ENCODE measurements at regions not wholly inside any gene's neighbourhood (a gene's known extent, or its start where the extent isn't known, plus 50 kb on each side); places are given as distances from the start of the nearest gene placed in this dataset.

DNA sequence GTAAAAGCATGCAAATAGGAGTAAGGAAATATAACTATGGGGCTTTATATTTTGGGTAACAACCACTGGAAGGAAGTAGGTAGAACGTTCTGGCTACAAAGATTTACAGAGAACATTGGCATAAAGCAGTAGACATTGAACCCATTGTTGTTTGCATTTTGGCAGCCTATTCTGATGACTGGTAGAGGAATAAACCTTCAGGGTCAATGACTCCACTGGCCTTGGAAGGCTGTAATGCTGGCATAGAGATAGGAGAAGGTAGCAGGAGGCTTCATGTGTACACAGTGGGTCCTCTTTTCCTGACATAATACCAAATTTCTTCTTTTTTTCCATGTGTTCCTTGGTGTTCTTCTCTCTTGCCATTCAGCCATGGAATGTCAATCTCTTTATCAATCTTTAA is 462.8 kb upstream of the ZNF462 start:
- no peak overlapping the region for H3K4me3 Mint-ChIP-seq
- no peak overlapping the region for H3K27ac Mint-ChIP-seq

GRCh38 chr9:106400950-106401349 is 462.0 kb upstream of the ZNF462 start:
- Histone ChIP-seq H3K4me2 (no peak overlapping the region), H3K9me3 (ENCODE audit: low read depth) (no peaks in the 10 kb centered on the region), H4K20me1 (ENCODE audit: low read depth) (no peaks in the 10 kb centered on the region), H2AFZ (replicated peaks) (no peak overlapping the region), H3K4me3 (no peak overlapping the region), H3K36me3 (no peaks in the 10 kb centered on the region), H3K27me3 (no peaks in the 10 kb centered on the region), H3K9ac (no peak overlapping the region), H3F3A (ENCODE audit: low read depth) (no peaks in the 10 kb centered on the region), H3K27ac (no peak overlapping the region), H3K4me1 (peaks cover 9% of the 10 kb centered on the region), H3K79me2 (ENCODE audit: low read depth) (no peaks in the 10 kb centered on the region)
- DNase-seq (ENCODE audit: low spot score), result no peak
- Mint-ChIP-seq H3K4me3 (no peak overlapping the region), H3K27ac (no peak overlapping the region), H3K9me3 (no peaks in the 10 kb centered on the region), H3K27me3 (ENCODE audit: insufficient read depth, low read depth) (no peaks in the 10 kb centered on the region), H3K36me3 (no peaks in the 10 kb centered on the region), H3K4me1 (peaks cover 7% of the 10 kb centered on the region)
- TF ChIP-seq EZH2 (IDR thresholded peaks at IDR 0.05) (no peak), CTCF (IDR thresholded peaks at IDR 0.05) (no peak), EZH2phosphoT487 (IDR thresholded peaks at IDR 0.05) (no peak)

More for the DNA sequence above, 462.8 kb upstream of the ZNF462 start:
- Histone ChIP-seq H3F3A (ENCODE audit: low read depth) (no peaks in the 10 kb centered on the region), H3K9me3 (ENCODE audit: low read depth) (no peaks in the 10 kb centered on the region), H3K27ac (no peak overlapping the region), H3K9ac (no peak overlapping the region), H3K79me2 (ENCODE audit: low read depth) (no peaks in the 10 kb centered on the region), H3K4me3 (no peak overlapping the region), H3K4me2 (no peak overlapping the region), H4K20me1 (ENCODE audit: low read depth) (no peaks in the 10 kb centered on the region), H3K36me3 (no peaks in the 10 kb centered on the region), H3K27me3 (no peaks in the 10 kb centered on the region), H3K4me1 (peaks cover 6% of the 10 kb centered on the region), H2AFZ (replicated peaks) (no peak overlapping the region)
- H3K36me3 Mint-ChIP-seq, result no peaks in the 10 kb centered on the region
- no peak for DNase-seq (ENCODE audit: low spot score)
- TF ChIP-seq EZH2 (IDR thresholded peaks at IDR 0.05), result no peak
- TF ChIP-seq EZH2phosphoT487 (IDR thresholded peaks at IDR 0.05), result no peak
- no peak for TF ChIP-seq CTCF (IDR thresholded peaks at IDR 0.05)
- peaks cover 2% of the 10 kb centered on the region for H3K4me1 Mint-ChIP-seq
- H3K9me3 Mint-ChIP-seq, result no peaks in the 10 kb centered on the region
- no peaks in the 10 kb centered on the region for H3K27me3 Mint-ChIP-seq (ENCODE audit: insufficient read depth, low read depth)

- TF ChIP-seq EZH2phosphoT487 (IDR thresholded peaks at IDR 0.05), result no peak
- TF ChIP-seq EZH2 (IDR thresholded peaks at IDR 0.05), result no peak
- H3K27ac Mint-ChIP-seq, result no peak overlapping the region
- no peaks in the 10 kb centered on the region for H3K79me2 ChIP-seq (ENCODE audit: low read depth)
- H3K4me2 ChIP-seq, result peak overlapping the region; percentile 9
- no peaks in the 10 kb centered on the region for H3F3A ChIP-seq (ENCODE audit: low read depth)
- no peaks in the 10 kb centered on the region for H3K27me3 Mint-ChIP-seq (ENCODE audit: insufficient read depth, low read depth)
- H3K4me3 ChIP-seq, result no peak overlapping the region
- H3K9me3 Mint-ChIP-seq, result no peaks in the 10 kb centered on the region
- H3K4me3 Mint-ChIP-seq, result no peak overlapping the region
- no peaks in the 10 kb centered on the region for H3K36me3 Mint-ChIP-seq
- H3K27me3 ChIP-seq, result no peaks in the 10 kb centered on the region
- peak; percentile 28 for DNase-seq (ENCODE audit: low spot score)
- H4K20me1 ChIP-seq (ENCODE audit: low read depth), result no peaks in the 10 kb centered on the region
- H3K27ac ChIP-seq, result no peak overlapping the region
- H3K9ac ChIP-seq, result no peak overlapping the region
- no peaks in the 10 kb centered on the region for H3K36me3 ChIP-seq
- H3K4me1 Mint-ChIP-seq, result peaks cover 7% of the 10 kb centered on the region
- peaks cover 13% of the 10 kb centered on the region for H3K4me1 ChIP-seq
- no peaks in the 10 kb centered on the region for H3K9me3 ChIP-seq (ENCODE audit: low read depth)
- no peak overlapping the region for H2AFZ ChIP-seq (replicated peaks)
Measured at GRCh38 chr9:106403081-106403480, 459.9 kb upstream of the ZNF462 start.

- H3F3A ChIP-seq (ENCODE audit: low read depth), result no peaks in the 10 kb centered on the region
Measured at GRCh38 chr9:106404137-106404536, 458.8 kb upstream of the ZNF462 start.

More at GRCh38 chr9:106404137-106404536, 458.8 kb upstream of the ZNF462 start:
- no peak overlapping the region for H3K27ac Mint-ChIP-seq
- no peaks in the 10 kb centered on the region for H3K36me3 Mint-ChIP-seq
- Histone ChIP-seq H3K4me1 (peaks cover 13% of the 10 kb centered on the region), H3K27ac (no peak overlapping the region), H2AFZ (replicated peaks) (no peak overlapping the region), H3K4me2 (no peak overlapping the region), H3K27me3 (no peaks in the 10 kb centered on the region), H4K20me1 (ENCODE audit: low read depth) (no peaks in the 10 kb centered on the region), H3K9ac (no peak overlapping the region), H3K36me3 (no peaks in the 10 kb centered on the region), H3K79me2 (ENCODE audit: low read depth) (no peaks in the 10 kb centered on the region), H3K9me3 (ENCODE audit: low read depth) (no peaks in the 10 kb centered on the region), H3K4me3 (no peak overlapping the region)
- no peaks in the 10 kb centered on the region for H3K27me3 Mint-ChIP-seq (ENCODE audit: insufficient read depth, low read depth)
- no peak overlapping the region for H3K4me3 Mint-ChIP-seq
- no peaks in the 10 kb centered on the region for H3K9me3 Mint-ChIP-seq
- TF ChIP-seq EZH2 (IDR thresholded peaks at IDR 0.05) (no peak), EZH2phosphoT487 (IDR thresholded peaks at IDR 0.05) (no peak), CTCF (IDR thresholded peaks at IDR 0.05) (no peak)
- H3K4me1 Mint-ChIP-seq, result peaks cover 11% of the 10 kb centered on the region
- no peak for DNase-seq (ENCODE audit: low spot score)

All from neural progenitor cell (in vitro differentiated cells).